Gastrocnemius medialis (tissue), 4 donors: ENCODE measurements at regions not wholly inside any gene's neighbourhood (a gene's known extent, or its start where the extent isn't known, plus 50 kb on each side); places are given as distances from the start of the nearest gene placed in this dataset.

Experiments used
- ATAC-seq, 2 donors: fragments of 150-250 bp; one replicate each; pipeline ENCODE4 v1.9.1; 2016
- DNase-seq, 2 donors: peaks; one replicate each; pipeline ENCODE4 v3.0.0-alpha.2; 2019
- H3K27ac ChIP-seq, 4 donors: fragments of 200-600 bp; sonication (generic); 1 replicate in 1 of 4; 2 replicates in 3 of 4; pipeline ENCODE4 v1.5.1; 2016 to 2018; ENCODE audit warnings: mild to moderate bottlenecking in 2 of 4, moderate library complexity in 1 of 4
- H3K27me3 ChIP-seq, 3 donors: fragments of 200-600 bp; sonication (generic) in 2 of 3; 1 replicate in 1 of 3; 2 replicates in 2 of 3; pipeline versions ENCODE4 v1.5.1 to v1.6.0; 2016 to 2019; ENCODE audit warnings: mild to moderate bottlenecking in 1 of 3, moderate library complexity in 1 of 3
- H3K36me3 ChIP-seq, 2 donors: fragments of 200-600 bp; sonication (generic) in 1 of 2; one replicate each; pipeline ENCODE4 v1.5.1; 2017 to 2018
- H3K4me1 ChIP-seq, 2 donors: fragments of 200-600 bp; sonication (generic) in 1 of 2; one replicate each; pipeline ENCODE4 v1.5.1; 2016 to 2017; ENCODE audit warnings: mild to moderate bottlenecking in 2 of 2
- H3K4me3 ChIP-seq, 4 donors: fragments of 200-600 bp; sonication (generic) in 3 of 4; 1 replicate in 1 of 4; 2 replicates in 3 of 4; pipeline ENCODE4 v1.5.1; 2016 to 2019; ENCODE audit warnings: mild to moderate bottlenecking in 2 of 4
- H3K9me3 ChIP-seq, 3 donors: fragments of 200-600 bp; sonication (generic) in 2 of 3; 1 replicate in 1 of 3; 2 replicates in 2 of 3; pipeline ENCODE4 v1.5.1; 2016 to 2019
- POLR2A ChIP-seq, 2 donors: fragments of 450-650 bp; IDR thresholded peaks; one replicate each; pipeline ENCODE4 v1.6.1; 2017; ENCODE audit warnings: antibody characterized with exemption in 2 of 2, mild to moderate bottlenecking in 2 of 2, moderate library complexity in 2 of 2
- in situ Hi-C, 4 donors: fragments of 200-750 bp; cut with MboI; loops; one replicate each; pipeline versions ENCODE4 v1.15.0 to v1.8.0; 2017; ENCODE audit warnings: low sequenced_read_pairs in 4 of 4
- intact Hi-C: fragments of 100-400 bp; cut with DNase I; formaldehyde crosslinking; loops from one replicate; pipeline ENCODE4 v1.15.1; 2023; ENCODE audit warnings: low total_unique reads
- TF ChIP-seq, protein P1 (sequence below), 5 experiments: fragments of 450-650 bp in 3 of 5; fragments of 200-600 bp in 2 of 5; sonication (generic) in 2 of 5; IDR thresholded peaks in 4 of 5; conservative IDR thresholded peaks in 1 of 5; 1 replicate in 4 of 5; 2 replicates in 1 of 5; pipeline ENCODE4 v1.5.1; 2016 to 2019; ENCODE audit warnings: antibody characterized with exemption in 5 of 5, mild to moderate bottlenecking in 3 of 5, moderate library complexity in 3 of 5

DNA sequence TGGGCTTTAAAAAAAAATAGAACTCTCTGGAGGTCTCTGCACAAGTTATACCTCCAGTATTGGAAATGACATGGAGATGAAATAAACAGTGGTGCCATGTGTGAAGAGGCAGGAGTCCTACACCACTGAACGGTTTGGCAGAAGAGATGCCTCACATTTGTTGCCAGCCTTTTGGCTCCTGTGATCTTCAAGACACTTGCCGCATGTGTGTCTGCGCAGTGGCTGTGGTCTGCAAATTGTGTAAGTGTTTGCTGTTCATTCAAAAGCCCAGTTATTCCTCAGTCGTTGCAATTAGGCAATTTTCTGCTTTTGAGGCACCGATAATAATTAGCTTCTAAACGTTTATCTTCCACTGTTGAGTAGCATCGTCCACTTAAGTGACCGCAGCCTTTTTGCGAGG lies 319.1 kb downstream of the BRD1 start:
- Histone ChIP-seq H3K27me3 (peaks cover 0 to 3% (median 0%) of the 10 kb centered on the region in 3 donors), H3K27ac (no peak overlapping the region), H3K4me1 (no peaks in the 10 kb centered on the region), H3K4me3 (no peak overlapping the region), H3K36me3 (no peaks in the 10 kb centered on the region), H3K9me3 (peaks cover 0 to 4% (median 0%) of the 10 kb centered on the region in 3 donors)
- DNase-seq (no peak), ATAC-seq (no peak)
- TF ChIP-seq POLR2A (IDR thresholded peaks at IDR 0.05), result no peak
- in situ Hi-C loops (no loop called here), intact Hi-C loops (no loop called here)

DNA sequence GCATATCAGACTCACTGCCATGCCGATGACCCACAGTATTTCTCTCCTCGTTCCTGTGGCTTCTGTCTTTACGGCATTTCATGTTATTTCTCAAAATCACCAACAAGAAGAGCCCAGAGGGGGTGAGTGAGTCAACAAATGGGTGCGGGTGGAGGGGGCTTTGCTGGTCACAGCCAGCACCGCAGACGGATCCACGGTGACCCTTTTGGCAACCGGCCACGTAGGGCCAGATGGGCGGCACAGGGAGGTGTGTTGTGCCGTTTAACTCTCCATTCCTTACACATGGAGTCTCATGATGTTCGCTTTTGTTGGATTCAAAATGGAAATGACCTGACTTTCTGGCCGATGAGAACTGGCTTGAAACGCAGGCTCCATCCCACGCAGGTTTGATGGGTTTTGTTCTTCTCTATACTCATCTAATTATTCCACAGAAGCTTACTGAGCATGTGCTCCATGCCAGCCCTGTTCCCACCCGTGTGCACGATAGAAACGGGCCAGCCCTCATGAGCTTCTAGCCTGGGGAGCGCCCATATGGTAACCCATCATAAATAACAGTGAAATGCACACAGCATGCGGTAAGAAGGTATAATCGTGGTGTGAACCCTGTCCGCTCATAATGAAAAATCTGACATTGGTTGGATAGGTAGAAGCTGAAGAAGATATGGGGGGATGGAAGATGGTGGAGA lies 319.9 kb downstream of the BRD1 start:
- TF ChIP-seq POLR2A (IDR thresholded peaks at IDR 0.05), result no peak
- TF ChIP-seq, protein P1, sequence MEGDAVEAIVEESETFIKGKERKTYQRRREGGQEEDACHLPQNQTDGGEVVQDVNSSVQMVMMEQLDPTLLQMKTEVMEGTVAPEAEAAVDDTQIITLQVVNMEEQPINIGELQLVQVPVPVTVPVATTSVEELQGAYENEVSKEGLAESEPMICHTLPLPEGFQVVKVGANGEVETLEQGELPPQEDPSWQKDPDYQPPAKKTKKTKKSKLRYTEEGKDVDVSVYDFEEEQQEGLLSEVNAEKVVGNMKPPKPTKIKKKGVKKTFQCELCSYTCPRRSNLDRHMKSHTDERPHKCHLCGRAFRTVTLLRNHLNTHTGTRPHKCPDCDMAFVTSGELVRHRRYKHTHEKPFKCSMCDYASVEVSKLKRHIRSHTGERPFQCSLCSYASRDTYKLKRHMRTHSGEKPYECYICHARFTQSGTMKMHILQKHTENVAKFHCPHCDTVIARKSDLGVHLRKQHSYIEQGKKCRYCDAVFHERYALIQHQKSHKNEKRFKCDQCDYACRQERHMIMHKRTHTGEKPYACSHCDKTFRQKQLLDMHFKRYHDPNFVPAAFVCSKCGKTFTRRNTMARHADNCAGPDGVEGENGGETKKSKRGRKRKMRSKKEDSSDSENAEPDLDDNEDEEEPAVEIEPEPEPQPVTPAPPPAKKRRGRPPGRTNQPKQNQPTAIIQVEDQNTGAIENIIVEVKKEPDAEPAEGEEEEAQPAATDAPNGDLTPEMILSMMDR (IDR thresholded peaks at IDR 0.05 in 4 of 5, conservative IDR thresholded peaks at IDR 0.05 in 1 of 5), result no peak
- in situ Hi-C loops, result no loop called here
- peaks cover 0 to 4% (median 0%) of the 10 kb centered on the region in 3 donors for H3K9me3 ChIP-seq
- no peak overlapping the region for H3K4me3 ChIP-seq
- H3K36me3 ChIP-seq, result no peaks in the 10 kb centered on the region
- intact Hi-C loops, result no loop called here
- no peaks in the 10 kb centered on the region for H3K4me1 ChIP-seq
- ATAC-seq, result no peak
- peaks cover 0 to 3% (median 0%) of the 10 kb centered on the region in 3 donors for H3K27me3 ChIP-seq
- no peak overlapping the region for H3K27ac ChIP-seq
- no peak for DNase-seq

DNA sequence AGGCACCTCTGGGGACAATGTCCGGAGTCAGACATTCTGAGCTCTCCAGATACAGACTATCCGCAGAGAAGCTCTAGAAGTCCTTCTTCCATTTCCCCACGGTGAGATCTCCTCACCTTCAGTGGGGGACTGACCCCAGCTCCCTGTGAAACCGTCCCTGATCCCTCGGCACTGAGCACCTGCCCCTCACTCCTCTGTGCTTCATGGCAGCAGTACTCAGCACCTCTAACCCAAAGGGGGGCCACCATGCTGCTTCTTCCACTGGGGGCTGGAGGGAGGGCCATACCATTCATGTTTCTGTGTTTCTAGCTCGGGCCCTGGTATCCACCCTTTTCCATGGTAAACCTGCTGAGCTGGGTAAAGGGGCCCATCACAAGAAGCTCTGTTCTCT lies 321.7 kb downstream of the BRD1 start:
- Histone ChIP-seq H3K27ac (no peak overlapping the region), H3K4me1 (no peaks in the 10 kb centered on the region), H3K4me3 (no peak overlapping the region), H3K27me3 (peaks cover 0 to 3% (median 0%) of the 10 kb centered on the region in 3 donors), H3K9me3 (peaks cover 0 to 3% (median 0%) of the 10 kb centered on the region in 3 donors), H3K36me3 (no peaks in the 10 kb centered on the region)
- TF ChIP-seq, protein P1 (IDR thresholded peaks at IDR 0.05 in 4 of 5, conservative IDR thresholded peaks at IDR 0.05 in 1 of 5), result no peak
- no peak for TF ChIP-seq POLR2A (IDR thresholded peaks at IDR 0.05)
- ATAC-seq, result no peak
- intact Hi-C loops, result no loop called here
- no peak for DNase-seq
- in situ Hi-C loops, result no loop called here

DNA sequence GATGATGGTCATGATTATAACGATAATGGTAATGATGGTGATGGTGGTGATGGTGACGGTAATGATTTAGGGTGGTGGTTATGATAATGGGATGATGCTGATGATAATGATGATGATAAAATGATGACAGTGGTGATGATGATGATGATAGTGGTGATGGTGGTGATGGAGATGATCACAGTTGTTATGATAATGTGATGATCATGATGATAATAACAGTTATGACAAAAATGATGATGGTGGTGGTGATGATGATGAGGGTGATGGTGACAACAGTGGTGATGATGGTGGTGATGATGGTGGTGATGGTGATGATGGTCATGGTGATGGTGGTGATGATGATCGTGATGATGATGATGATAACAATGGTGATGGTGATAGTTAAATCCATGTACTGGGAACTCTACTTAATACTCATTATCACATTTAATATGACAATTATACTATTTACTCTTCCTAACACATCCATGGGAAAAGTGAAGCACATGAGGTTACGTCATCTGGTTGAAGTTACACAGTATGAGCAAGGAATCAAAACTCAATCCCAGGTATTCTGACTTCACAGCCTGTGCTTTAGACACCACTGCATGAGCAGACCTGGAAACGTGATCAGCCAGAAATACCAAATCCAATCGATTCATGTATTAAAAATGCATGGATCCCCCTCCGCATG lies 322.2 kb downstream of the BRD1 start:
- no peak overlapping the region for H3K4me3 ChIP-seq
- ATAC-seq, result no peak

More for the DNA sequence above, 322.2 kb downstream of the BRD1 start:
- in situ Hi-C loops (no loop called here), intact Hi-C loops (no loop called here)
- Histone ChIP-seq H3K9me3 (no peaks in the 10 kb centered on the region), H3K27ac (no peak overlapping the region), H3K36me3 (no peaks in the 10 kb centered on the region), H3K27me3 (peaks cover 0 to under 1% (median 0%) of the 10 kb centered on the region in 3 donors), H3K4me1 (no peaks in the 10 kb centered on the region)
- DNase-seq, result no peak
- TF ChIP-seq, protein P1 (IDR thresholded peaks at IDR 0.05 in 4 of 5, conservative IDR thresholded peaks at IDR 0.05 in 1 of 5), result no peak
- TF ChIP-seq POLR2A (IDR thresholded peaks at IDR 0.05), result no peak
